Stomach (tissue), 8 donors: ENCODE measurements at regions not wholly inside any gene's neighbourhood (a gene's known extent, or its start where the extent isn't known, plus 50 kb on each side); places are given as distances from the start of the nearest gene placed in this dataset.

Source experiments
- DNase-seq, 2 donors: peaks; one replicate each; pipeline versions ENCODE4 v3.0.0 to v3.0.0-alpha.2; 2013 to 2019
- H3K27ac ChIP-seq, 5 donors: fragments of 200-600 bp in 4 of 5; sonication (generic) in 4 of 5; one replicate each; pipeline ENCODE4 v1.5.1; 2013 to 2019; ENCODE audit warnings: mild to moderate bottlenecking in 1 of 5, moderate library complexity in 1 of 5
- H3K27me3 ChIP-seq, 3 donors: fragments of 200-600 bp; sonication (generic); one replicate each; pipeline ENCODE4 v1.5.1; 2017 to 2019; ENCODE audit warnings: mixed run types in 1 of 3
- H3K36me3 ChIP-seq, 4 donors: fragments of 200-600 bp; sonication (generic); 1 replicate in 3 of 4; 2 replicates in 1 of 4; pipeline ENCODE4 v1.5.1; 2016 to 2019
- H3K4me1 ChIP-seq, 4 donors: fragments of 200-600 bp; sonication (generic); one replicate each; pipeline ENCODE4 v1.5.1; 2016 to 2019
- H3K4me3 ChIP-seq, 4 donors: fragments of 200-600 bp; sonication (generic) in 3 of 4; one replicate each; pipeline ENCODE4 v1.5.1; 2016 to 2019; ENCODE audit warnings: mild to moderate bottlenecking in 1 of 4
- H3K9me3 ChIP-seq, 4 donors: fragments of 200-600 bp; sonication (generic); one replicate each; pipeline ENCODE4 v1.5.1; 2016 to 2019
- EP300 ChIP-seq: sonication (generic); formaldehyde crosslinking; IDR thresholded peaks from one replicate; pipeline ENCODE4 v1.6.1; 2017; ENCODE audit warnings: antibody characterized with exemption
- POLR2A ChIP-seq, 4 donors: fragments of 450-650 bp; IDR thresholded peaks; one replicate each; pipeline ENCODE4 v1.6.1; 2016; ENCODE audit warnings: antibody characterized with exemption in 4 of 4, control low read depth in 2 of 4, mild to moderate bottlenecking in 1 of 4, moderate library complexity in 1 of 4
- POLR2AphosphoS5 ChIP-seq, 3 donors: sonication (generic); formaldehyde crosslinking; IDR thresholded peaks; one replicate each; pipeline ENCODE4 v1.6.1; 2016; ENCODE audit warnings: antibody characterized with exemption in 3 of 3
- WGBS, 5 donors: extraction: QIAGEN DNeasy Blood & Tissue Kit in 3 of 5; methylation state at CpG; one replicate each; pipeline versions ENCODE4 v1.1.5 to v1.1.7; 2013 to 2018; 5-methylcytosine and 5-hydroxymethylcytosine counted together
- intact Hi-C: fragments of 100-400 bp; cut with DNase I; formaldehyde crosslinking; loops from one replicate; pipeline ENCODE4 v1.15.1; 2023; ENCODE audit warnings: low total_unique reads
- TF ChIP-seq, protein P1 (sequence below), 7 experiments: fragments of 450-650 bp in 4 of 7; fragments of 200-600 bp in 3 of 7; sonication (generic) in 3 of 7; IDR thresholded peaks; one replicate each; pipeline ENCODE4 v1.5.1; 2016 to 2019; ENCODE audit warnings: antibody characterized with exemption in 7 of 7, control low read depth in 2 of 7, mild to moderate bottlenecking in 1 of 7
- donor health status: healthy with polysubstance abuse.
- donor health status: Bipolar disorder and iron deficiency.
- donor health status: healthy.

DNA sequence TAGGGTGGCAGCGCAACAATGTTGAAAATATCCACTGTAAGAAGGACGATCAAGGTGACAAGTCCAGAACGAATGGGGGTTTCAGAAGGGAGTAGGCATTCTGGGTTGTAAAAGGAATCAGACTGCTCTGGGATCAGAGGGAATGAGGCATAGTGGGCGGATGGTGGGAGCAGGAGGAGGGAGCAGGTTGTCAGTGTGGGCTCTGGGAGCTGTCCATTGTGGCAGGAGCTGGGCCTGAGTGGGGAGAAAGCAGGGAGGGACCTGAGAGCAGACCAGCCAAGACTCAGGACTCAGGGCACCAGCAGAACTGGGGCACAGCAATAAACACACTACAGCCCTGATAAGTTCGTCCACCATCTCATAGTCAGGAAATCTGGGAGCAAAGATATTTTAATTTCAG lies 292.6 kb upstream of the MKI67 start:
- no peaks in the 10 kb centered on the region for H3K9me3 ChIP-seq
- WGBS, 5 donors, result 62 to 76% (median 72%) methylated on average over 5 of the region's 5 CpGs
- DNase-seq, result no peak
- H3K4me3 ChIP-seq, result no peak overlapping the region
- no peak overlapping the region for H3K27ac ChIP-seq
- TF ChIP-seq POLR2AphosphoS5 (IDR thresholded peaks at IDR 0.05), result no peak
- TF ChIP-seq, protein P1, sequence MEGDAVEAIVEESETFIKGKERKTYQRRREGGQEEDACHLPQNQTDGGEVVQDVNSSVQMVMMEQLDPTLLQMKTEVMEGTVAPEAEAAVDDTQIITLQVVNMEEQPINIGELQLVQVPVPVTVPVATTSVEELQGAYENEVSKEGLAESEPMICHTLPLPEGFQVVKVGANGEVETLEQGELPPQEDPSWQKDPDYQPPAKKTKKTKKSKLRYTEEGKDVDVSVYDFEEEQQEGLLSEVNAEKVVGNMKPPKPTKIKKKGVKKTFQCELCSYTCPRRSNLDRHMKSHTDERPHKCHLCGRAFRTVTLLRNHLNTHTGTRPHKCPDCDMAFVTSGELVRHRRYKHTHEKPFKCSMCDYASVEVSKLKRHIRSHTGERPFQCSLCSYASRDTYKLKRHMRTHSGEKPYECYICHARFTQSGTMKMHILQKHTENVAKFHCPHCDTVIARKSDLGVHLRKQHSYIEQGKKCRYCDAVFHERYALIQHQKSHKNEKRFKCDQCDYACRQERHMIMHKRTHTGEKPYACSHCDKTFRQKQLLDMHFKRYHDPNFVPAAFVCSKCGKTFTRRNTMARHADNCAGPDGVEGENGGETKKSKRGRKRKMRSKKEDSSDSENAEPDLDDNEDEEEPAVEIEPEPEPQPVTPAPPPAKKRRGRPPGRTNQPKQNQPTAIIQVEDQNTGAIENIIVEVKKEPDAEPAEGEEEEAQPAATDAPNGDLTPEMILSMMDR (IDR thresholded peaks at IDR 0.05), result no peak
- H3K27me3 ChIP-seq, result peaks cover 0 to 17% (median 0%) of the 10 kb centered on the region in 3 donors
- no peaks in the 10 kb centered on the region for H3K36me3 ChIP-seq
- H3K4me1 ChIP-seq, result no peaks in the 10 kb centered on the region
- intact Hi-C loops, result no loop called here

DNA sequence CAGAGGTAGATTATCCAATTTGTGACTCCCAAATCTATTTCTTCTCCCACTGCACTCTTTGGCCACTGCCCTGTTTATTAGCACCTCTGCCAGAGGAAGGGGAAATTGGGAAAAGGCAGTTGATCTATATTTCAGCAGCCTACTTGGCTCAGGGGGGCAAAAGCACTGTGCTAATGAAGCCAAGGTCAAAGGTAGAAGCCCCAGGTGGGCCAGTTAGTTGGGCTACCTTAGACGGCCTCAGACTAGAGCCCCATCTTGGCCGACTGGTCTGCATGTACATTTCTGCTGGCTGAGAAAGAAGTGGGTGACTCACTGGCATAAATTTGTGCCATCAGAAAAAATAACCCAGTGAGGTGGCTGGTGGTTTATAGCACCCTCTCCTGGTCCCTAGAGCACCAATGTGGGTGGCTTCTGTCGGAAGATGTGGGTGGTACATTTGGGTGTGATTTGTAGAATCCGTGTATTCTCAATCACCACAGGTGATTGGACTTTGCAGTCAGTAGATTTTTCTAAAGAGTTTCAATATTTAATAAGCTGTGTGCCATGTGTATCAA lies 293.3 kb upstream of the MKI67 start:
- intact Hi-C loops, result no loop called here
- TF ChIP-seq EP300 (no peak), POLR2AphosphoS5 (IDR thresholded peaks at IDR 0.05) (no peak), POLR2A (IDR thresholded peaks at IDR 0.05) (no peak)
- TF ChIP-seq, protein P1 (IDR thresholded peaks at IDR 0.05), result no peak
- Histone ChIP-seq H3K9me3 (no peaks in the 10 kb centered on the region), H3K36me3 (no peaks in the 10 kb centered on the region), H3K27ac (no peak overlapping the region), H3K4me3 (no peak overlapping the region), H3K27me3 (peaks cover 0 to 17% (median 0%) of the 10 kb centered on the region in 3 donors), H3K4me1 (no peaks in the 10 kb centered on the region)
- WGBS, 5 donors, result 73 to 94% (median 84%) methylated on average over 4 of the region's 4 CpGs
- no peak for DNase-seq

GRCh38 chr10:128420623-128421022 lies 294.4 kb upstream of the MKI67 start:
- H3K4me1 ChIP-seq, result no peaks in the 10 kb centered on the region
- no peak for DNase-seq
- H3K4me3 ChIP-seq, result no peak overlapping the region
- H3K9me3 ChIP-seq, result no peaks in the 10 kb centered on the region
- no peaks in the 10 kb centered on the region for H3K36me3 ChIP-seq
- 20 to 53% (median 39%) methylated on average over 3 of the region's 3 CpGs for WGBS, 5 donors
- H3K27ac ChIP-seq, result no peak overlapping the region
- intact Hi-C loops, result no loop called here
- TF ChIP-seq EP300 (no peak), POLR2A (IDR thresholded peaks at IDR 0.05) (no peak), POLR2AphosphoS5 (IDR thresholded peaks at IDR 0.05) (no peak)
- TF ChIP-seq, protein P1 (IDR thresholded peaks at IDR 0.05), result no peak
- H3K27me3 ChIP-seq, result peaks cover 0 to 17% (median 0%) of the 10 kb centered on the region in 3 donors

DNA sequence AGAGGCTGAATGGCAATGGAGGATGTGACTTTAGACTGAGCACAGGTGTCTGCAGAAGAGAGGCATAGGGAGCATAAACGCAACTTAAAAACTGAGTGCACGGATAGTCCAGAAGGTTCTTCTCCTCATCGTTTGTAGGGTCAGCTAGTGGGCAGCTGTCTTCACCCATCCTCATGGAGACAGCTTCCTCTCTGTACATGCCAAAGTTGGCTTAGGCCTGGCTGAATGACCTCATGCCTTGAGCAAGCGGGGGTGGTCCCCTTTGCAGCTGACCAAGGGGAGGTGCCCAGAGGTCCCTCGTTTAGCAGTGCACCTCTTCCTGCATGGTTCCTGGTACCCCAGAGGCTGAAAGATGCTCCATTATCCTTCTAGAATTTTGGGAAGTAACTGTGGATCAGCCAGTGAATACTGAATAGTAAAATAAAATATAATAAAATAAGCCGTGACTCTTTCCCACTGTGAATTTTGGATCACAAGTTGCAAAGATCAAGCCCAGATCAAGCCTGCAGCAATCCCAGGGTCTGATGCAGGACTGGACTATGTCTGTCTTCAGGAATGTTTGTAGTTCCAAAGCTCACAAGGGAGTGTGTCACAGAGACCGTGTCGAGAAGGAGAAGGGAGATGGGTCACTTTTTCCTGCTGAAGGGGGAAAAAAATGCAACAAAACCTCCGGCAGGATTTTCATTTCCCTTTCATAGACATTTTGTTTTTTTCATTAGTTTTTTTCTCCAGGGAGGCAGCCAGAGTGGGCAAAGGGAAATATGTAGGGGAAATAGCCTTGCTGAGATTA lies 295.3 kb upstream of the MKI67 start:
- Histone ChIP-seq H3K4me3 (no peak overlapping the region), H3K27ac (no peak overlapping the region), H3K9me3 (no peaks in the 10 kb centered on the region), H3K4me1 (no peaks in the 10 kb centered on the region), H3K27me3 (peaks cover 0 to 17% (median 0%) of the 10 kb centered on the region in 3 donors), H3K36me3 (no peaks in the 10 kb centered on the region)
- TF ChIP-seq, protein P1 (IDR thresholded peaks at IDR 0.05), result no peak
- TF ChIP-seq POLR2A (IDR thresholded peaks at IDR 0.05), result no peak
- TF ChIP-seq EP300, result no peak
- TF ChIP-seq POLR2AphosphoS5 (IDR thresholded peaks at IDR 0.05), result no peak
- DNase-seq, result no peak
- WGBS, 5 donors, result 53 to 64% (median 62%) methylated on average over 9 of the region's 9 CpGs
- intact Hi-C loops, result no loop called here
